ENCODE measurements at regions not wholly inside any gene's neighbourhood (a gene's known extent, or its start where the extent isn't known, plus 50 kb on each side); places are given as distances from the start of the nearest gene placed in this dataset.

DNA sequence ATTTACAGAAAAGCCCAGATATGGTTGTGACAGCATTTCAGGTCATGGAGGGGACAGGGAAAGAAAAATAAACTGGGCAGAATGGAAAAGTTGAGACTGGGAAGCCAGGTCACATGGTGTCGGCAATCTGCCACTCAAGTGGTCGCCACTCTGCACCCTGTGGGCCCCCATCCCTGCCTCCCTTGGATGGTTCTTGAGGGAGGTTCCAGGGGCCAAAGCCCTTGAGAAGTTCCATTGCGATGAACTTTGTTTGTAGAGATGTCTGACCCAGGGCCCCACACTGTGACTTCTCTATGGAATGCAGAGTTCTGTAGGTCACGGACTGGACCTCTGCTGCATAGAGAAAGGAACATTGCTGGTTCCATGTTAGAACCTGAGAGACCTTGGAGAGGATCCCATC is 105.7 kb upstream of the SLC14A2 start:
- no peaks in the 10 kb centered on the region; a peak in 1 of 5 replicates for H3K27me3 ChIP-seq (ENCODE audit: control insufficient read depth in 1 of 2, insufficient read depth in 2 of 2, low read length in 2 of 2)
- H3K79me2 ChIP-seq (ENCODE audit: insufficient read depth, low read length): no peaks in the 10 kb centered on the region
- no peak overlapping the region for H3K4me2 ChIP-seq (ENCODE audit: low read depth, low read length)
- ATAC-seq: no peak
- TF ChIP-seq HOXD1 (CRISPR knock-in tag; IDR thresholded peaks at IDR 0.05) (no peak), ZNF768 (CRISPR knock-in tag; IDR thresholded peaks at IDR 0.05) (no peak), ATM (IDR thresholded peaks at IDR 0.05; ENCODE audit: borderline replicate concordance) (no peak)
- TF ChIP-seq, protein P1, sequence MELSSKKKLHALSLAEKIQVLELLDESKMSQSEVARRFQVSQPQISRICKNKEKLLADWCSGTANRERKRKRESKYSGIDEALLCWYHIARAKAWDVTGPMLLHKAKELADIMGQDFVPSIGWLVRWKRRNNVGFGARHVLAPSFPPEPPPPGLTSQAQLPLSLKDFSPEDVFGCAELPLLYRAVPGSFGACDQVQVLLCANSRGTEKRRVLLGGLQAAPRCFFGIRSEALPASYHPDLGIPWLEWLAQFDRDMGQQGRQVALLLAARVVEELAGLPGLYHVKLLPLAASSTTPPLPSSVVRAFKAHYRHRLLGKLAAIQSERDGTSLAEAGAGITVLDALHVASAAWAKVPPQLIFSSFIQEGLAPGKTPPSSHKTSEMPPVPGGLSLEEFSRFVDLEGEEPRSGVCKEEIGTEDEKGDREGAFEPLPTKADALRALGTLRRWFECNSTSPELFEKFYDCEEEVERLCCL (CRISPR knock-in tag; IDR thresholded peaks at IDR 0.05; ENCODE audit: borderline replicate concordance): no peak
- H3K9me3 ChIP-seq (ENCODE audit: low read length): no peaks in the 10 kb centered on the region
- H3K9ac ChIP-seq (ENCODE audit: insufficient read depth, low read depth, low read length): no peak overlapping the region
- ChIA-PET CTCF (ENCODE audit: low intra/inter-chr PET ratio, low total read pairs) (no interaction called here), POLR2A (no interaction called here)
- WGBS (ENCODE audit: low lambda C conversion rate): 0% methylated on average over 3 of the region's 4 CpGs
- H2AFZ ChIP-seq (ENCODE audit: low read length): no peak overlapping the region
- intact Hi-C loops (cut with micrococcal nuclease; ENCODE audit: unreplicated experiment): no loop called here
- H3K4me3 ChIP-seq (replicated peaks in 1 of 3; ENCODE audit: insufficient read depth in 1 of 3, low read depth in 2 of 3, low read length in 3 of 3): no peak overlapping the region
- H4K20me1 ChIP-seq (ENCODE audit: insufficient read depth, low read length): no peaks in the 10 kb centered on the region
- FAIRE-seq: no peak
- H3K4me1 ChIP-seq (ENCODE audit: insufficient read depth, low read length): no peaks in the 10 kb centered on the region
- H3K36me3 ChIP-seq (replicated peaks in 1 of 2; ENCODE audit: control insufficient read depth in 1 of 2, insufficient read depth in 2 of 2, low read length in 2 of 2): no peaks in the 10 kb centered on the region
- no TSS peak for BruUV-seq (replicated peaks)
- DNase-seq (ENCODE audit: low spot score): no peak
- in situ Hi-C loops (cut with HindIII; ENCODE audit: extremely low pct_ligation_motif_present, low pct_unique_long_range_greater_than_20kb): no loop called here
- no peak overlapping the region for H3K27ac ChIP-seq (ENCODE audit: extremely low read length, insufficient read depth, low read length)

DNA sequence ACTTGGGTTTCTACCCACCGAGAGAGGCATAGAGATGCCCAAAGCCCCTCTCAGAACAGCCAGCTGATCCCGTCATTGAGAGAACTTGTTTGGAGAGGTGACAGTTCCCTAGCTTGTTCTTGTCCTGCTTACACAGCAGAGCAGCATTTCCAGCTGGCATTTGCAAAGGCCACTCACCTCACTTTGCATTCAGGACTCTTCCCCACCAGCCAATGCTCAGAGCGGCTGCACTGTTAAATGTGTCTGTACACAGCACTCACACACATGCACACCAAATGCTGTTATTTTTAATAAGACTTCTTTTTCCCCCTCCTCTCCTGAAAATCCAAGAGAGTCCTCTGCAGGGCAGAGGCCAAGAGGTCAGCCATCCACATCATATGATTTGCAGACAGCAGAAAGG is 104.6 kb upstream of the SLC14A2 start:
- intact Hi-C loops (cut with micrococcal nuclease; ENCODE audit: unreplicated experiment) (no loop called here), in situ Hi-C loops (cut with HindIII; ENCODE audit: extremely low pct_ligation_motif_present, low pct_unique_long_range_greater_than_20kb) (no loop called here)
- Histone ChIP-seq H3K27ac (ENCODE audit: extremely low read length, insufficient read depth, low read length) (no peak overlapping the region), H3K9me3 (ENCODE audit: low read length) (no peaks in the 10 kb centered on the region), H3K79me2 (ENCODE audit: insufficient read depth, low read length) (no peaks in the 10 kb centered on the region), H3K4me2 (ENCODE audit: low read depth, low read length) (no peak overlapping the region), H3K4me1 (ENCODE audit: insufficient read depth, low read length) (no peaks in the 10 kb centered on the region), H3K4me3 (replicated peaks in 1 of 3; ENCODE audit: insufficient read depth in 1 of 3, low read depth in 2 of 3, low read length in 3 of 3) (no peak overlapping the region), H4K20me1 (ENCODE audit: insufficient read depth, low read length) (no peaks in the 10 kb centered on the region), H3K9ac (ENCODE audit: insufficient read depth, low read depth, low read length) (no peak overlapping the region), H3K27me3 (ENCODE audit: control insufficient read depth in 1 of 2, insufficient read depth in 2 of 2, low read length in 2 of 2) (no peaks in the 10 kb centered on the region; a peak in 1 of 5 replicates), H2AFZ (ENCODE audit: low read length) (no peak overlapping the region), H3K36me3 (replicated peaks in 1 of 2; ENCODE audit: control insufficient read depth in 1 of 2, insufficient read depth in 2 of 2, low read length in 2 of 2) (no peaks in the 10 kb centered on the region)
- ChIA-PET POLR2A (no interaction called here), CTCF (ENCODE audit: low intra/inter-chr PET ratio, low total read pairs) (no interaction called here)
- TF ChIP-seq, protein P2, sequence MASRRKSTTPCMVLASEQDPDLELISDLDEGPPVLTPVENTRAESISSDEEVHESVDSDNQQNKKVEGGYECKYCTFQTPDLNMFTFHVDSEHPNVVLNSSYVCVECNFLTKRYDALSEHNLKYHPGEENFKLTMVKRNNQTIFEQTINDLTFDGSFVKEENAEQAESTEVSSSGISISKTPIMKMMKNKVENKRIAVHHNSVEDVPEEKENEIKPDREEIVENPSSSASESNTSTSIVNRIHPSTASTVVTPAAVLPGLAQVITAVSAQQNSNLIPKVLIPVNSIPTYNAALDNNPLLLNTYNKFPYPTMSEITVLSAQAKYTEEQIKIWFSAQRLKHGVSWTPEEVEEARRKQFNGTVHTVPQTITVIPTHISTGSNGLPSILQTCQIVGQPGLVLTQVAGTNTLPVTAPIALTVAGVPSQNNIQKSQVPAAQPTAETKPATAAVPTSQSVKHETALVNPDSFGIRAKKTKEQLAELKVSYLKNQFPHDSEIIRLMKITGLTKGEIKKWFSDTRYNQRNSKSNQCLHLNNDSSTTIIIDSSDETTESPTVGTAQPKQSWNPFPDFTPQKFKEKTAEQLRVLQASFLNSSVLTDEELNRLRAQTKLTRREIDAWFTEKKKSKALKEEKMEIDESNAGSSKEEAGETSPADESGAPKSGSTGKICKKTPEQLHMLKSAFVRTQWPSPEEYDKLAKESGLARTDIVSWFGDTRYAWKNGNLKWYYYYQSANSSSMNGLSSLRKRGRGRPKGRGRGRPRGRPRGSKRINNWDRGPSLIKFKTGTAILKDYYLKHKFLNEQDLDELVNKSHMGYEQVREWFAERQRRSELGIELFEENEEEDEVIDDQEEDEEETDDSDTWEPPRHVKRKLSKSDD (CRISPR knock-in tag; IDR thresholded peaks at IDR 0.05; ENCODE audit: low read depth): no peak
- TF ChIP-seq, protein P3, sequence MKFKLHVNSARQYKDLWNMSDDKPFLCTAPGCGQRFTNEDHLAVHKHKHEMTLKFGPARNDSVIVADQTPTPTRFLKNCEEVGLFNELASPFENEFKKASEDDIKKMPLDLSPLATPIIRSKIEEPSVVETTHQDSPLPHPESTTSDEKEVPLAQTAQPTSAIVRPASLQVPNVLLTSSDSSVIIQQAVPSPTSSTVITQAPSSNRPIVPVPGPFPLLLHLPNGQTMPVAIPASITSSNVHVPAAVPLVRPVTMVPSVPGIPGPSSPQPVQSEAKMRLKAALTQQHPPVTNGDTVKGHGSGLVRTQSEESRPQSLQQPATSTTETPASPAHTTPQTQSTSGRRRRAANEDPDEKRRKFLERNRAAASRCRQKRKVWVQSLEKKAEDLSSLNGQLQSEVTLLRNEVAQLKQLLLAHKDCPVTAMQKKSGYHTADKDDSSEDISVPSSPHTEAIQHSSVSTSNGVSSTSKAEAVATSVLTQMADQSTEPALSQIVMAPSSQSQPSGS (CRISPR knock-in tag; IDR thresholded peaks at IDR 0.05): no peak
- no peak for TF ChIP-seq SRY (CRISPR knock-in tag; IDR thresholded peaks at IDR 0.05)
- no peak for TF ChIP-seq SMARCC2 (IDR thresholded peaks at IDR 0.05)
- TF ChIP-seq HNRNPUL1 (IDR thresholded peaks at IDR 0.05; ENCODE audit: low read depth, low read length): no peak
- FAIRE-seq: no peak
- DNase-seq (ENCODE audit: low spot score): no peak
- no TSS peak for BruUV-seq (replicated peaks)
- WGBS (ENCODE audit: low lambda C conversion rate): 0% methylated on average over 1 of the region's 3 CpGs
- no peak for ATAC-seq
